HG03064 (cell line): ENCODE measurements at regions not wholly inside any gene's neighbourhood (a gene's known extent, or its start where the extent isn't known, plus 50 kb on each side); places are given as distances from the start of the nearest gene placed in this dataset.

ENCODE experiments used
- ATAC-seq: cut with Tn5 transposase; IDR thresholded peaks from one replicate; pipeline ENCODE4 v1.9.1; 2021; ENCODE audit warnings: low read depth; ENCODE audit not compliant: unreplicated experiment

- ATAC-seq: no peak
These were observed 229.7 kb upstream of the FMN2 start for GRCh38 chr1:239861985-239862384.

GRCh38 chr1:239868058-239868832, 223.4 kb upstream of the FMN2 start:
- ATAC-seq: no peak

- no peak for ATAC-seq
These were observed 221.5 kb upstream of the FMN2 start for GRCh38 chr1:239870194-239870593.

GRCh38 chr1:239872626-239873025, 219.1 kb upstream of the FMN2 start:
- ATAC-seq: no peak

- ATAC-seq: no peak
These were observed 216.9 kb upstream of the FMN2 start for GRCh38 chr1:239874831-239875230.

- ATAC-seq: no peak
These were observed 212.1 kb upstream of the FMN2 start for GRCh38 chr1:239879321-239880170.

- ATAC-seq: no peak
These were observed 208.7 kb upstream of the FMN2 start for GRCh38 chr1:239882967-239883366.

GRCh38 chr1:239884796-239885195, 206.9 kb upstream of the FMN2 start:
- no peak for ATAC-seq

GRCh38 chr1:239886266-239886665, 205.4 kb upstream of the FMN2 start:
- no peak for ATAC-seq

GRCh38 chr1:239888639-239889038, 203.0 kb upstream of the FMN2 start:
- no peak for ATAC-seq

GRCh38 chr1:239891621-239892358, 199.9 kb upstream of the FMN2 start:
- no peak for ATAC-seq

- ATAC-seq: no peak
These were observed 199.1 kb upstream of the FMN2 start for GRCh38 chr1:239892602-239893001.

- ATAC-seq: no peak
These were observed 198.5 kb upstream of the FMN2 start for GRCh38 chr1:239893127-239893731.

- no peak for ATAC-seq
These were observed 195.1 kb upstream of the FMN2 start for GRCh38 chr1:239896569-239896968.

- ATAC-seq: no peak
These were observed 194.7 kb upstream of the FMN2 start for GRCh38 chr1:239896980-239897379.

- no peak for ATAC-seq
These were observed 194.2 kb upstream of the FMN2 start for GRCh38 chr1:239897458-239897857.

GRCh38 chr1:239898062-239898730, 193.5 kb upstream of the FMN2 start:
- ATAC-seq: peak; percentile 79

GRCh38 chr1:239899747-239900146, 191.9 kb upstream of the FMN2 start:
- no peak for ATAC-seq

- ATAC-seq: no peak
These were observed 185.3 kb upstream of the FMN2 start for GRCh38 chr1:239906394-239906793.

- ATAC-seq: no peak
These were observed 181.8 kb upstream of the FMN2 start for GRCh38 chr1:239909898-239910297.
